Activated CD4-positive, alpha-beta T cell treated with anti-CD3 and anti-CD28 coated beads for 36 hours (primary cell): ENCODE measurements at regions not wholly inside any gene's neighbourhood (a gene's known extent, or its start where the extent isn't known, plus 50 kb on each side); places are given as distances from the start of the nearest gene placed in this dataset.

Experiments
- ATAC-seq: fragments of 200-7000 bp; cut with Tn5 transposase; one replicate; pipeline ENCODE4 v1.10.0; 2021; ENCODE audit warnings: mild to moderate bottlenecking, moderate library complexity
- CTCF ChIA-PET: fragments of 350-600 bp; sonication (Branson Sonifier 250); formaldehyde crosslinking; loops from one replicate; lab custom pipeline; 2021; ENCODE audit warnings: antibody characterized with exemption; lab: Charles Lee
- POLR2A ChIA-PET: fragments of 350-600 bp; sonication (Branson Sonifier 250); formaldehyde crosslinking; loops from one replicate; lab custom pipeline; 2021; ENCODE audit warnings: antibody characterized with exemption, inconsistent platforms; lab: Charles Lee
- DNase-seq: peaks from one replicate; pipeline ENCODE4 v3.0.0-alpha.2; 2020
- H3K27ac Mint-ChIP-seq: one replicate; pipeline ENCODE4 v1.8.0; 2021; ENCODE audit warnings: mixed read lengths
- H3K27me3 Mint-ChIP-seq: one replicate; pipeline ENCODE4 v1.8.0; 2021; ENCODE audit warnings: mixed read lengths
- H3K36me3 Mint-ChIP-seq: one replicate; pipeline ENCODE4 v1.8.0; 2021; ENCODE audit warnings: low read depth, mixed read lengths
- H3K4me1 Mint-ChIP-seq: one replicate; pipeline ENCODE4 v1.8.0; 2021; ENCODE audit warnings: mixed read lengths
- H3K4me3 Mint-ChIP-seq: one replicate; pipeline ENCODE4 v1.8.0; 2021; ENCODE audit warnings: mild to moderate bottlenecking, moderate library complexity, mixed read lengths
- H3K9me3 Mint-ChIP-seq: one replicate; pipeline ENCODE4 v1.8.0; 2021; ENCODE audit warnings: low read depth, mixed read lengths
- intact Hi-C, 2 experiments: fragments of 100-400 bp; cut with DNase I in 1 of 2; cut with micrococcal nuclease in 1 of 2; formaldehyde crosslinking; loops; one replicate each; pipeline versions ENCODE4 v1.14.2 to v1.15.1; 2022 to 2024; cut with DNase I, micrococcal nuclease

GRCh38 chr2:138277062-138277461 is 224.5 kb upstream of the SPOPL start:
- Mint-ChIP-seq H3K27me3 (no peaks in the 10 kb centered on the region), H3K36me3 (no peaks in the 10 kb centered on the region), H3K4me1 (no peaks in the 10 kb centered on the region), H3K9me3 (no peaks in the 10 kb centered on the region), H3K27ac (no peak overlapping the region), H3K4me3 (no peak overlapping the region)
- POLR2A ChIA-PET, result no interaction called here
- intact Hi-C loops, result no loop called here
- DNase-seq (no peak), ATAC-seq (no peak)
- CTCF ChIA-PET, result no interaction called here

GRCh38 chr2:138279871-138280270 is 221.7 kb upstream of the SPOPL start:
- intact Hi-C loops, result no loop called here
- H3K27ac Mint-ChIP-seq, result no peak overlapping the region
- no peaks in the 10 kb centered on the region for H3K36me3 Mint-ChIP-seq
- ChIA-PET POLR2A (no interaction called here), CTCF (no interaction called here)
- H3K27me3 Mint-ChIP-seq, result no peaks in the 10 kb centered on the region
- H3K9me3 Mint-ChIP-seq, result no peaks in the 10 kb centered on the region
- H3K4me1 Mint-ChIP-seq, result no peaks in the 10 kb centered on the region
- no peak for ATAC-seq
- DNase-seq, result no peak
- H3K4me3 Mint-ChIP-seq, result no peak overlapping the region

DNA sequence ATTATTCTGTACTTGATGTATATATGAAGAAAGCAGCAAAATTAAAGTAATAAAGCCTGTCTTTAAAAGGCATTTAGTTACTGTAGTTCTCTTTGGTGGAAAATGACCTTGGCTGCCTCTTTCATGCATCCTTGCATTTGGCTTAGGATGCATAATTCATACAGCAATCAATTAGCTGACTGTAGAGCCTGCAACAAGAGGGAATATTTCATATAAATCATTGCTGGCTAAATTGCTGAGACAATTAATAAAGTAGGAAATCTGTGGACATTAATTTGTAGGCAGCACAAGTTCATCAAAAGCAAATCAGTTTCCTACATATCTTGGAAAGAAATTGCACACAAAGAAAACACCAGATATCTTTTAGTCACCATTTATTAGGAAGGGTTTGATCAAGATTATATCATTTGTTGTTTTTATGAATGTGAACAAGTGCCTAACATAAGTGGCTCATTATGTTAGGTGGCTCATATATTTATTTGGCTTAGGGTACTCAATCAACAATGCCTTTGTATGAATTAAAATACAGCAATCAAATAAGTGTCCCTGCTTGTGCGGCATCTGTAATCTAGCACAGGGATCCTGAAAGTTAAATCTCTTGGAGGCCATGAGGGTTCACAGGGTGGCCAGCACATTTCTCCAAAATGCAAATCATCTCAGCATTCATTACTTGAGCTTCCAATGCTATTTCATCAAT is 220.4 kb upstream of the SPOPL start:
- no peaks in the 10 kb centered on the region for H3K4me1 Mint-ChIP-seq
- H3K27ac Mint-ChIP-seq, result no peak overlapping the region
- DNase-seq (no peak), ATAC-seq (no peak)
- peaks cover 6% of the 10 kb centered on the region for H3K9me3 Mint-ChIP-seq
- no peaks in the 10 kb centered on the region for H3K27me3 Mint-ChIP-seq
- intact Hi-C loops, result no loop called here
- H3K36me3 Mint-ChIP-seq, result no peaks in the 10 kb centered on the region
- ChIA-PET CTCF (no interaction called here), POLR2A (no interaction called here)
- H3K4me3 Mint-ChIP-seq, result no peak overlapping the region

DNA sequence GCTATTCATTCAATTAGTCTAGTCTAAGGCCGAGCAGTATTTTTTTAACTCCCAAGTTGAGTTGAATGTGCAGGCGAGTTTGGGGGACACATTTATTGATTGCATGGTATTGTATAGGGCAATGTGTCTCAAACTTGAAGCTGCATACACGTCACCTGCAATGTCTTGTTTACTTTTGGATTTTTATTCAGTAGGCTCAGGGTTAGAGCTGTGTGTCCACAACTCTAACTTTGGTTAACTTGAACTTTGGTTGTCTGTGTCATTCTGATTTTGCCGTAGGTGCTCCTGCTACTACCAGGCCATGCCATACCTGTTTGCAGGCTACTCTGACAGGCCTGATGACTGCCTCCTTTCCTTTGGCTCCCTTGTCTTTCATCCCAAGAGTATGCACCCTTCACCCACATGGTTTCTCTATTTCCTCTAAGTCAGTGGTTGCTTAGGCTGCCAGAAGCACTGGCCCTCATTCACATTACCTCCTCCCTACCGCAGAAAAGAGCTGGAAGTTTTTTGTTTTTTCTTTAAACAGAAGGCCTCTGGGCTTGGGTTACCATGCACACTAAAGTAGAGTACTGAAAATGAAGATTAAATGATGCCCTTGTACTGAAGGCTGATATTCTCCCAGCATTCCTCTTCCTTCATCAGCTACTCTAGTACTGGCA is 219.4 kb upstream of the SPOPL start:
- ChIA-PET CTCF (interaction anchor here (0.7 kb wide), 1 partner anchor 1017 kb away, joined by 3 read pairs; no protein-coding TSS in a partner anchor), POLR2A (interaction anchor here (0.5 kb wide), 1 partner anchor 20 kb away, joined by 4 read pairs; no protein-coding TSS in a partner anchor)
- intact Hi-C loops, result no loop called here
- H3K27ac Mint-ChIP-seq, result no peak overlapping the region
- no peak for DNase-seq
- no peaks in the 10 kb centered on the region for H3K36me3 Mint-ChIP-seq
- H3K27me3 Mint-ChIP-seq, result no peaks in the 10 kb centered on the region
- peaks cover 10% of the 10 kb centered on the region for H3K9me3 Mint-ChIP-seq
- H3K4me1 Mint-ChIP-seq, result no peaks in the 10 kb centered on the region
- ATAC-seq, result no peak
- H3K4me3 Mint-ChIP-seq, result no peak overlapping the region

DNA sequence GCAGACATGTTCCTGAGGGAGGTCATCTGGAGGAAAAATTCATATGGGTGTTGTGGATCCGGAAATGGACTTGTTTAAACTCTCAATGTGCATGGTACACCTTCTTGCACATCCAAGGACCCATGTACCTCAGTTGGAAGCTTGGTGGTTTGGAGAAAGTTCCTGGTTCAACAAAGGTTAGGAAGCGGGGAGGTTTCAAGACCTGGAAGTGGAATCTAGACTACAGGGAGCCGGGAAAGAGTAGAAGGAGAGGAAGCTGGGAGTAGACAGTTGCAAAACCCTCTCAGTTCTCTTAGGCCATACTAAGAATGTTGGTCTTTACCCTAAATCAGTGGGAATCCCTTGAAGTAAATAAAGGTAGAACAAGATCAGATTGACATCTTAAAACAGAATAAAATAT is 209.8 kb upstream of the SPOPL start:
- peaks cover 14% of the 10 kb centered on the region for H3K9me3 Mint-ChIP-seq
- no peak overlapping the region for H3K27ac Mint-ChIP-seq
- no peaks in the 10 kb centered on the region for H3K4me1 Mint-ChIP-seq
- intact Hi-C loops, result no loop called here
- H3K36me3 Mint-ChIP-seq, result no peaks in the 10 kb centered on the region
- H3K4me3 Mint-ChIP-seq, result no peak overlapping the region
- CTCF ChIA-PET, result no interaction called here
- H3K27me3 Mint-ChIP-seq, result no peaks in the 10 kb centered on the region
- ATAC-seq, result no peak
- POLR2A ChIA-PET, result no interaction called here
- DNase-seq, result no peak

DNA sequence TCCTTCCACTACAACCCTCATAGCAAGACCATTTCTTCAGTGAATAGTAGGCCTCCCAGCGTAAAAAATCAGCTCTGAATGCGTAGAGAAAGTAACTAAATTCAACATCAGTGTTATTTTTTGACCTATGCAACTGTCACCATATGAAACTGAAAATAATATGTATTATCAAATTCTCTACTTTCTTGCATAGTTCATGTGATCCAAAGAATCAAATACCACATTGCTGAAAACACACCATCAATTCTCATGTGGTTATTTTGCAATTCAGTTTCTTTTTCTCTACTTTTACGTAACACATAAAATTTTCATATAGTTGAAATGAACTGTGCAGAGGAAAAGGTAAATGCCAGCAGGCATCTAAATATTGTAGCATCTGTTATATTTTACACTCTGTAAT is 208.5 kb upstream of the SPOPL start:
- no peaks in the 10 kb centered on the region for H3K36me3 Mint-ChIP-seq
- POLR2A ChIA-PET, result no interaction called here
- no peak for DNase-seq
- H3K27ac Mint-ChIP-seq, result no peak overlapping the region
- H3K4me3 Mint-ChIP-seq, result no peak overlapping the region
- H3K27me3 Mint-ChIP-seq, result no peaks in the 10 kb centered on the region
- peaks cover 8% of the 10 kb centered on the region for H3K9me3 Mint-ChIP-seq
- intact Hi-C loops, result no loop called here
- no peak for ATAC-seq
- CTCF ChIA-PET, result no interaction called here
- no peaks in the 10 kb centered on the region for H3K4me1 Mint-ChIP-seq

- ChIA-PET CTCF (no interaction called here), POLR2A (no interaction called here)
- Mint-ChIP-seq H3K9me3 (peaks cover 6% of the 10 kb centered on the region), H3K27ac (no peak overlapping the region), H3K36me3 (no peaks in the 10 kb centered on the region), H3K27me3 (no peaks in the 10 kb centered on the region), H3K4me3 (no peak overlapping the region), H3K4me1 (no peaks in the 10 kb centered on the region)
- ATAC-seq (no peak), DNase-seq (no peak)
- intact Hi-C loops, result no loop called here
Measured at GRCh38 chr2:138293549-138293948, 208.0 kb upstream of the SPOPL start.

DNA sequence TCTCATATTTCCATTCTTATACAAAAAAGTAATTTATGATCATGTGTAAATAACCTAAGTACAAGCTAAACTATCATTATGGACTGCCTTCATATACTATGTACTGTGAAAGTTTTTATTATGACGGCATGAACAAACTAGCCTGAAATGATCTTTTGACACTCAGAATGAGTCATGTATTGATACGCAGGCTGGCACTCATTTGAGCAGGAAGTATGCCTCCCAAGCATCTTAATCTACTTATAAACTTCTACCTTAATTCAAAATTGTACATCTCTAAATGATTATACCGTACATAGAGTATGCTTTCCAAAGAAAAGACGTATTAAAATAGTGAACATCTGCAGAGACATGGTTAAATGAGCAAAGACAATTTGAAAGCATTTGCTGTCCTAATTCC is 207.1 kb upstream of the SPOPL start:
- no peaks in the 10 kb centered on the region for H3K27me3 Mint-ChIP-seq
- no peak for DNase-seq
- intact Hi-C loops, result no loop called here
- no peak overlapping the region for H3K4me3 Mint-ChIP-seq
- ChIA-PET POLR2A (no interaction called here), CTCF (no interaction called here)
- no peaks in the 10 kb centered on the region for H3K36me3 Mint-ChIP-seq
- H3K9me3 Mint-ChIP-seq, result peaks cover 2% of the 10 kb centered on the region
- H3K27ac Mint-ChIP-seq, result no peak overlapping the region
- H3K4me1 Mint-ChIP-seq, result no peaks in the 10 kb centered on the region
- ATAC-seq, result no peak

DNA sequence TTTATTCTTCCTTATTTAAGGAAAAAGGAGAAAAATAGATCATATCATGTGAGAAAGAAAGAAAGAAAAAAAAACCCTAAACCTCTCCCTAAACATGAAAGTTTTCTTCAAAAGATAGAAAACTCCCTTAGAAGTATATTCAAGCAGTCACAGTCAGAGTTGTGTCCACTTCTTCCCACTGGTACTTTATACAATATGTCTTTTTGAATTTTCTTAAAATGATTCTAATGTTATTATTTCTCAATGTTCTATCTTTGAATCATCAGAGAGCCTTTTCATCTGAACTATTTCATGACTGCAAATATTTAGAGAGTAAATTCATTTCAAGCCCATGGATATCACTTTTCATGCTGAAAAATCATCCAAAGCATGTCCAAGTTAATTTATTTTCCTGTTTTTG is 205.2 kb upstream of the SPOPL start:
- POLR2A ChIA-PET, result no interaction called here
- Mint-ChIP-seq H3K36me3 (no peaks in the 10 kb centered on the region), H3K9me3 (peaks cover 2% of the 10 kb centered on the region), H3K4me1 (no peaks in the 10 kb centered on the region), H3K27ac (no peak overlapping the region), H3K27me3 (no peaks in the 10 kb centered on the region), H3K4me3 (no peak overlapping the region)
- intact Hi-C loops, result no loop called here
- ATAC-seq (no peak), DNase-seq (no peak)
- CTCF ChIA-PET, result no interaction called here

DNA sequence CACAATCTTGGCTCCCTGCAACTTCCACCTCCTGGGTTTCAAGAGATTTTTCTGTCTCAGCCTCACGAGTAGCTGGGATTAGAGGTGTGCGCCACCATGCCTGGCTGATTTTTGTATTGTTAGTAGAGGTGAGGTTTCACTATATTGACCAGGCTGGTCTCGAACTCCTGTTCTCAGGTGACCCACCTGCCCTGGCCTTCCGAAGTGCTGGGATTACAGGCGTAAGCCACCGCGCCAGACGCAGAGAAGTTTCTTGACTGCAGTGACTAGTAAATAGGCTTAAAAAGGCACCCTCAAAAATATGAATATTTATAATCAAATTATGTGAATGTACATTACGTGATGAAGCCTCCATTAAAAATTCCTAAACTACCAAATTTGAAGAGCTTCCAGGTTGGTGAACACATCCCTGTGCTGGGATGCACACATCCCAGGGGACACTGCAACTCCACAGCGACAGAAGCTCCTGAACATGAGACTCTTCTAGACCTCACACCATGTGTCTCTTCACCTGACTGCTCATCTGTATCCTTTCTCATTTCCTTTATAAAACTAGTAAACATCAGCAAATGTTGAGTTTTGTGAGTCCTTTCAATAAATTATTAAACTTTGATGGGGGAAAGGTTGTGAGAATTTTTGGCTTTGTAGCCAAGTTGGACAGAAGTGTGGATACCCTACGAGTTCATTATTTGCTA is 203.3 kb upstream of the SPOPL start:
- POLR2A ChIA-PET, result no interaction called here

GRCh38 chr2:138298900-138299299 is 202.7 kb upstream of the SPOPL start:
- H3K27ac Mint-ChIP-seq, result no peak overlapping the region
- intact Hi-C loops, result no loop called here
- no peaks in the 10 kb centered on the region for H3K36me3 Mint-ChIP-seq
- ChIA-PET POLR2A (no interaction called here), CTCF (no interaction called here)
- ATAC-seq, result no peak
- H3K9me3 Mint-ChIP-seq, result peaks cover 2% of the 10 kb centered on the region
- no peaks in the 10 kb centered on the region for H3K27me3 Mint-ChIP-seq
- H3K4me3 Mint-ChIP-seq, result no peak overlapping the region
- DNase-seq, result no peak
- H3K4me1 Mint-ChIP-seq, result no peaks in the 10 kb centered on the region

More for the DNA sequence above, 203.3 kb upstream of the SPOPL start:
- CTCF ChIA-PET, result no interaction called here
- DNase-seq (no peak), ATAC-seq (no peak)
- Mint-ChIP-seq H3K4me3 (no peak overlapping the region), H3K27ac (no peak overlapping the region), H3K27me3 (no peaks in the 10 kb centered on the region), H3K36me3 (no peaks in the 10 kb centered on the region), H3K4me1 (no peaks in the 10 kb centered on the region), H3K9me3 (peaks cover 2% of the 10 kb centered on the region)
- intact Hi-C loops, result no loop called here

DNA sequence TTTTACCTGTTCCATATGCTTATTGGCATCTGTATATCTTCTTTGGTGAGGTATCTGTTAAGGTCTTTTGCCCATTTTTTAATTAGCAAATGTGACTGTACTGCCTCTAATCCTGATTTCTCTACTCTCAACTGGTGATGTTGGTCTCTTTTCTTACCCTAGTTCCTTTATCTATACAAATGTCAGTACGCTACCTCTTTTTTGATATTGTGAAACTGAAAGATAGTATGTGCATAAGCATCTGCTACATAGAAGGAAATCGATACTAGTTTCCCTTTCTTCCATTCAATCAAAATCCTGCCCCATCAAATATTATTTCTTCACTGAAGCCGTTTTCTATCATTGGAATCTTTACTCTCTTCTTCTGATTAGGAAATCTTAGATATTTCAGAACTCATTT is 194.9 kb upstream of the SPOPL start:
- H3K36me3 Mint-ChIP-seq, result no peaks in the 10 kb centered on the region
- H3K9me3 Mint-ChIP-seq, result no peaks in the 10 kb centered on the region
- peaks cover 5% of the 10 kb centered on the region for H3K27me3 Mint-ChIP-seq
- CTCF ChIA-PET, result no interaction called here
- no peaks in the 10 kb centered on the region for H3K4me1 Mint-ChIP-seq
- DNase-seq, result no peak
- ATAC-seq, result no peak
- intact Hi-C loops, result no loop called here
- H3K4me3 Mint-ChIP-seq, result no peak overlapping the region
- POLR2A ChIA-PET, result no interaction called here
- no peak overlapping the region for H3K27ac Mint-ChIP-seq
